HEK293 (cell line): ENCODE measurements at regions not wholly inside any gene's neighbourhood (a gene's known extent, or its start where the extent isn't known, plus 50 kb on each side); places are given as distances from the start of the nearest gene placed in this dataset.

Experiments used
- CTCF ChIA-PET: fragments of 350-600 bp; formaldehyde crosslinking; extraction: SDS; loops from one replicate; lab custom pipeline; 2021; ENCODE audit warnings: antibody characterized with exemption; lab: Yijun Ruan, JAX
- POLR2A ChIA-PET: fragments of 300-600 bp; formaldehyde crosslinking; extraction: SDS; loops from one replicate; lab custom pipeline; 2020; ENCODE audit warnings: antibody characterized with exemption, inconsistent platforms; lab: Yijun Ruan, JAX
- H3K27ac ChIP-seq: fragments of 200-500 bp; sonication (Bioruptor generic); 2 replicates; pipeline ENCODE4 v1.5.1; 2014; ENCODE audit warnings: low read depth, low read length, control low read depth, inconsistent platforms; ENCODE audit errors: extremely low read depth
- H3K36me3 ChIP-seq, 2 experiments: fragments of 200-500 bp in 1 of 2; sonication (Bioruptor generic) in 1 of 2; 1 replicate in 1 of 2; 2 replicates in 1 of 2; pipeline ENCODE4 v1.5.1; 2014 to 2017; ENCODE audit warnings: inconsistent platforms in 2 of 2, low read length in 2 of 2; ENCODE audit not compliant: control insufficient read depth in 2 of 2, insufficient read depth in 1 of 2
- H3K4me1 ChIP-seq: fragments of 200-500 bp; sonication (Bioruptor generic); 2 replicates; pipeline ENCODE4 v1.5.1; 2014; ENCODE audit warnings: mild to moderate bottlenecking, low read length, inconsistent platforms; ENCODE audit not compliant: control insufficient read depth, insufficient read depth
- H3K4me3 ChIP-seq: 2 replicates; pipeline ENCODE4 v1.5.1; 2011; ENCODE audit warnings: low read depth, mild to moderate bottlenecking, control low read depth, low read length, moderate library complexity
- H3K9me3 ChIP-seq: fragments of 200-500 bp; sonication (Bioruptor generic); 2 replicates; pipeline ENCODE4 v1.5.1; 2014; ENCODE audit warnings: low read depth, low read length, inconsistent platforms; ENCODE audit not compliant: control insufficient read depth, insufficient read depth
- ZBTB20 ChIP-seq: fragments of 450-650 bp; formaldehyde crosslinking; IDR thresholded peaks from 2 replicates; pipeline ENCODE4 v1.5.1; 2016; ENCODE audit warnings: missing biosample characterization, missing genetic modification characterization
- ZFHX2 ChIP-seq: fragments of 450-650 bp; formaldehyde crosslinking; conservative IDR thresholded peaks from 2 replicates; pipeline ENCODE4 v1.5.1; 2016; ENCODE audit warnings: missing biosample characterization, missing genetic modification characterization
- ZNF202 ChIP-seq: fragments of 450-650 bp; formaldehyde crosslinking; IDR thresholded peaks from 2 replicates; pipeline ENCODE4 v1.5.1; 2016; ENCODE audit warnings: missing biosample characterization, missing genetic modification characterization, borderline replicate concordance
- ZNF23 ChIP-seq: fragments of 450-650 bp; formaldehyde crosslinking; IDR thresholded peaks from 2 replicates; pipeline ENCODE4 v1.5.1; 2016; ENCODE audit warnings: missing biosample characterization, missing genetic modification characterization, borderline replicate concordance
- ZNF274 ChIP-seq, 2 experiments: fragments of 200-500 bp in 1 of 2; fragments of 450-650 bp in 1 of 2; sonication (Bioruptor generic) in 1 of 2; formaldehyde crosslinking in 1 of 2; IDR thresholded peaks; 2 replicates each; pipeline versions ENCODE4 v1.5.1 to v1.6.1; 2014 to 2016; ENCODE audit warnings: borderline replicate concordance in 1 of 2, inconsistent platforms in 1 of 2, low read length in 1 of 2, missing biosample characterization in 1 of 2, missing genetic modification characterization in 1 of 2
- ZNF561 ChIP-seq: fragments of 450-650 bp; IDR thresholded peaks from 2 replicates; pipeline ENCODE4 v1.5.1; 2018; ENCODE audit warnings: missing biosample characterization, missing genetic modification characterization, borderline replicate concordance
- ZNF785 ChIP-seq: fragments of 450-650 bp; formaldehyde crosslinking; IDR thresholded peaks from 2 replicates; pipeline ENCODE4 v1.5.1; 2016; ENCODE audit warnings: missing biosample characterization, missing genetic modification characterization
- ZNF792 ChIP-seq: fragments of 450-650 bp; formaldehyde crosslinking; IDR thresholded peaks from 2 replicates; pipeline ENCODE4 v1.5.1; 2016; ENCODE audit warnings: missing biosample characterization, missing genetic modification characterization
- ZNF843 ChIP-seq: fragments of 450-650 bp; formaldehyde crosslinking; IDR thresholded peaks from 2 replicates; pipeline ENCODE4 v1.5.1; 2016; ENCODE audit warnings: missing biosample characterization, missing genetic modification characterization
- TF ChIP-seq, protein P1 (sequence below): fragments of 450-650 bp; formaldehyde crosslinking; IDR thresholded peaks from 2 replicates; pipeline ENCODE4 v1.5.1; 2016; ENCODE audit warnings: missing biosample characterization, missing genetic modification characterization, borderline replicate concordance
- TF ChIP-seq, protein P2 (sequence below): fragments of 450-650 bp; formaldehyde crosslinking; IDR thresholded peaks from 2 replicates; pipeline ENCODE4 v1.5.1; 2016; ENCODE audit warnings: missing biosample characterization, missing genetic modification characterization
- TF ChIP-seq, protein P3 (sequence below): fragments of 450-650 bp; formaldehyde crosslinking; IDR thresholded peaks from 2 replicates; pipeline ENCODE4 v1.5.1; 2017; ENCODE audit warnings: missing biosample characterization, mild to moderate bottlenecking, missing genetic modification characterization, moderate library complexity
- TF ChIP-seq, protein P4 (sequence below): fragments of 450-650 bp; formaldehyde crosslinking; IDR thresholded peaks from 2 replicates; pipeline ENCODE4 v1.5.1; 2016; ENCODE audit warnings: missing biosample characterization, missing genetic modification characterization

DNA sequence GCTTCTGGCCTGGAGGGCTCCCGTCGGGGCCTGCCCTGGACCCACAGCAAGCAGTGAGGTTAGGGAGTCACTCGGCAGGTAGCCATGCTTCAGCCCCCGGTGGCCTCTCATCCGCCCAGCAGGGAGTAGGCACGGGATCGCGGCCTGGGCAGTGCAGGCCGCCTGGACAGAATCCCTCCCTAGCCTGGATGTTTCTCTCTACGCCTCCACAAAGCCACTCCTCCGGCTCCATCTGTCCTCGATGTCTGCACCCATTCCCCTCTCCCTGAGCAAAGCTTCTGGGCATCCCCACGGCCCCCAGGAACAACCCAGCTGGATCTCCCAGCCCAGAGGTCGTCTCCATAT lies 145.2 kb downstream of the RBFOX3 start (continued):
- TF ChIP-seq, protein P1, sequence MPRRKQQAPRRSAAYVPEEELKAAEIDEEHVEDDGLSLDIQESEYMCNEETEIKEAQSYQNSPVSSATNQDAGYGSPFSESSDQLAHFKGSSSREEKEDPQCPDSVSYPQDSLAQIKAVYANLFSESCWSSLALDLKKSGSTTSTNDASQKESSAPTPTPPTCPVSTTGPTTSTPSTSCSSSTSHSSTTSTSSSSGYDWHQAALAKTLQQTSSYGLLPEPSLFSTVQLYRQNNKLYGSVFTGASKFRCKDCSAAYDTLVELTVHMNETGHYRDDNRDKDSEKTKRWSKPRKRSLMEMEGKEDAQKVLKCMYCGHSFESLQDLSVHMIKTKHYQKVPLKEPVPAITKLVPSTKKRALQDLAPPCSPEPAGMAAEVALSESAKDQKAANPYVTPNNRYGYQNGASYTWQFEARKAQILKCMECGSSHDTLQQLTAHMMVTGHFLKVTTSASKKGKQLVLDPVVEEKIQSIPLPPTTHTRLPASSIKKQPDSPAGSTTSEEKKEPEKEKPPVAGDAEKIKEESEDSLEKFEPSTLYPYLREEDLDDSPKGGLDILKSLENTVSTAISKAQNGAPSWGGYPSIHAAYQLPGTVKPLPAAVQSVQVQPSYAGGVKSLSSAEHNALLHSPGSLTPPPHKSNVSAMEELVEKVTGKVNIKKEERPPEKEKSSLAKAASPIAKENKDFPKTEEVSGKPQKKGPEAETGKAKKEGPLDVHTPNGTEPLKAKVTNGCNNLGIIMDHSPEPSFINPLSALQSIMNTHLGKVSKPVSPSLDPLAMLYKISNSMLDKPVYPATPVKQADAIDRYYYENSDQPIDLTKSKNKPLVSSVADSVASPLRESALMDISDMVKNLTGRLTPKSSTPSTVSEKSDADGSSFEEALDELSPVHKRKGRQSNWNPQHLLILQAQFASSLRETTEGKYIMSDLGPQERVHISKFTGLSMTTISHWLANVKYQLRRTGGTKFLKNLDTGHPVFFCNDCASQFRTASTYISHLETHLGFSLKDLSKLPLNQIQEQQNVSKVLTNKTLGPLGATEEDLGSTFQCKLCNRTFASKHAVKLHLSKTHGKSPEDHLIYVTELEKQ (tag by site-specific recombination): no peak
- TF ChIP-seq ZNF792 (tag by site-specific recombination) (no peak), ZFHX2 (tag by site-specific recombination) (peak; percentile 46), ZNF561 (tag by site-specific recombination) (no peak), ZNF843 (tag by site-specific recombination) (no peak)
- TF ChIP-seq, all 188 proteins: peak for 1

DNA sequence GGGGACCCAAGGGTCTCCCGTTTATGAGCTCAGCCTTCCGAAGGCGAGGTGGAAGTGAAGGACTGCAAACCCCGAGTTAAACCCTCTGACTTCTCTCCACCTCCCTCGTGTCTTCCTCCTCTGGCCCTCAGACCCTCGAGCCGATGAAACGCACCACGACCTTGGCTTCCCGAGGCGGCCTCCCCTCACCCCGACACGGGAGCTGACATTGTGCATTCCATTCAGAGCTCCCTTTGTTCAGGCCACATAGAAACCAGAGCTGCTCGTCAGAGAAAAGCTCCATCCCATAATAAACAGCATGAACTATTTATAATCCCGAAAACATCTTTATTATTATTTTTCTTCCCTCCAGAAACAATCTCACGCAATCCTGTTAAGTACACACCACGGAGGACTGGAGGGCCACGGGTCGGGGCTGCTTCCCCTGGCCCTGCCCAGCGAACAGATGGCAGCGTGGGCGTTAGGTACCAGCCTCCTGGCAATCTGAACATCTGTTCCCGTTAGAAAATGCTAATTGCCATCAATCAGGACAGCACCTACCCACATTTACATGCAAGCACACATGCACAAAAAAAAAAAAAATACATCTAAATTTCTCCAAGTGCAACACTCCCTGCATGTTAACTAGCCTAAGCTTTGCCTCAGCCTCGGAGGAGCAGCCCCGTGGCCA lies 145.7 kb downstream of the RBFOX3 start:
- Histone ChIP-seq H3K4me3 (no peak overlapping the region), H3K27ac (no peak overlapping the region), H3K4me1 (no peaks in the 10 kb centered on the region), H3K36me3 (no peaks in the 10 kb centered on the region), H3K9me3 (no peaks in the 10 kb centered on the region)
- ChIA-PET CTCF (interaction anchor here (0.6 kb wide), 1 partner anchor 178 kb away, joined by 4 read pairs; no protein-coding TSS in a partner anchor), POLR2A (no interaction called here)
- TF ChIP-seq, protein P2, sequence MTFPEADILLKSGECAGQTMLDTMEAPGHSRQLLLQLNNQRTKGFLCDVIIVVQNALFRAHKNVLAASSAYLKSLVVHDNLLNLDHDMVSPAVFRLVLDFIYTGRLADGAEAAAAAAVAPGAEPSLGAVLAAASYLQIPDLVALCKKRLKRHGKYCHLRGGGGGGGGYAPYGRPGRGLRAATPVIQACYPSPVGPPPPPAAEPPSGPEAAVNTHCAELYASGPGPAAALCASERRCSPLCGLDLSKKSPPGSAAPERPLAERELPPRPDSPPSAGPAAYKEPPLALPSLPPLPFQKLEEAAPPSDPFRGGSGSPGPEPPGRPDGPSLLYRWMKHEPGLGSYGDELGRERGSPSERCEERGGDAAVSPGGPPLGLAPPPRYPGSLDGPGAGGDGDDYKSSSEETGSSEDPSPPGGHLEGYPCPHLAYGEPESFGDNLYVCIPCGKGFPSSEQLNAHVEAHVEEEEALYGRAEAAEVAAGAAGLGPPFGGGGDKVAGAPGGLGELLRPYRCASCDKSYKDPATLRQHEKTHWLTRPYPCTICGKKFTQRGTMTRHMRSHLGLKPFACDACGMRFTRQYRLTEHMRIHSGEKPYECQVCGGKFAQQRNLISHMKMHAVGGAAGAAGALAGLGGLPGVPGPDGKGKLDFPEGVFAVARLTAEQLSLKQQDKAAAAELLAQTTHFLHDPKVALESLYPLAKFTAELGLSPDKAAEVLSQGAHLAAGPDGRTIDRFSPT (tag by site-specific recombination): no peak
- TF ChIP-seq, protein P3, sequence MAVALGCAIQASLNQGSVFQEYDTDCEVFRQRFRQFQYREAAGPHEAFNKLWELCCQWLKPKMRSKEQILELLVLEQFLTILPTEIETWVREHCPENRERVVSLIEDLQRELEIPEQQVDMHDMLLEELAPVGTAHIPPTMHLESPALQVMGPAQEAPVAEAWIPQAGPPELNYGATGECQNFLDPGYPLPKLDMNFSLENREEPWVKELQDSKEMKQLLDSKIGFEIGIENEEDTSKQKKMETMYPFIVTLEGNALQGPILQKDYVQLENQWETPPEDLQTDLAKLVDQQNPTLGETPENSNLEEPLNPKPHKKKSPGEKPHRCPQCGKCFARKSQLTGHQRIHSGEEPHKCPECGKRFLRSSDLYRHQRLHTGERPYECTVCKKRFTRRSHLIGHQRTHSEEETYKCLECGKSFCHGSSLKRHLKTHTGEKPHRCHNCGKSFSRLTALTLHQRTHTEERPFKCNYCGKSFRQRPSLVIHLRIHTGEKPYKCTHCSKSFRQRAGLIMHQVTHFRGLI (tag by site-specific recombination): no peak
- TF ChIP-seq ZFHX2 (tag by site-specific recombination) (peak; percentile 46), ZNF274 (IDR thresholded peaks at IDR 0.05; ENCODE audit: low read length) (no peak), ZNF274 (tag by site-specific recombination; IDR thresholded peaks at IDR 0.05; ENCODE audit: borderline replicate concordance) (no peak), ZNF785 (tag by site-specific recombination) (no peak), ZNF23 (tag by site-specific recombination) (no peak), ZNF202 (tag by site-specific recombination) (no peak), ZBTB20 (tag by site-specific recombination) (no peak)
- TF ChIP-seq, protein P4, sequence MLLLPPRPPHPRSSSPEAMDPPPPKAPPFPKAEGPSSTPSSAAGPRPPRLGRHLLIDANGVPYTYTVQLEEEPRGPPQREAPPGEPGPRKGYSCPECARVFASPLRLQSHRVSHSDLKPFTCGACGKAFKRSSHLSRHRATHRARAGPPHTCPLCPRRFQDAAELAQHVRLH: no peak
